Esophagus muscularis mucosa (tissue), 4 donors: ENCODE measurements at regions not wholly inside any gene's neighbourhood (a gene's known extent, or its start where the extent isn't known, plus 50 kb on each side); places are given as distances from the start of the nearest gene placed in this dataset.
"Not testable (repeated sequence)": the region's sequence is repeated elsewhere in the genome, so short reads cannot be mapped to it uniquely, and the experiment has no call there.

Source experiments
- DNase-seq: peaks from one replicate; pipeline ENCODE4 v3.0.0-alpha.2; 2017; ENCODE audit errors: extremely low spot score
- H3K27ac ChIP-seq, 4 donors: fragments of 200-600 bp; sonication (generic); replicated peaks in 1 of 4; 1 replicate in 3 of 4; 2 replicates in 1 of 4; pipeline ENCODE4 v1.5.1; 2016 to 2019; ENCODE audit warnings: mild to moderate bottlenecking in 1 of 4
- H3K27me3 ChIP-seq, 4 donors: fragments of 200-600 bp; sonication (generic); one replicate each; pipeline versions ENCODE4 v1.5.1 to v1.6.0; 2016 to 2019
- H3K36me3 ChIP-seq, 4 donors: fragments of 200-600 bp; sonication (generic); one replicate each; pipeline ENCODE4 v1.5.1; 2016 to 2019
- H3K4me1 ChIP-seq, 4 donors: fragments of 200-600 bp; sonication (generic); one replicate each; pipeline ENCODE4 v1.5.1; 2016 to 2019
- H3K4me3 ChIP-seq, 4 donors: fragments of 200-600 bp; sonication (generic); 1 replicate in 2 of 4; 2 replicates in 2 of 4; pipeline ENCODE4 v1.5.1; 2016 to 2019; ENCODE audit warnings: mild to moderate bottlenecking in 4 of 4, moderate library complexity in 1 of 4
- H3K9me3 ChIP-seq, 4 donors: fragments of 200-600 bp; sonication (generic); 1 replicate in 3 of 4; 2 replicates in 1 of 4; pipeline ENCODE4 v1.5.1; 2016 to 2019
- EP300 ChIP-seq: sonication (generic); formaldehyde crosslinking; IDR thresholded peaks from one replicate; pipeline ENCODE4 v1.6.1; 2017; ENCODE audit warnings: antibody characterized with exemption
- POLR2A ChIP-seq: fragments of 450-650 bp; IDR thresholded peaks from one replicate; pipeline ENCODE4 v1.6.1; 2017; ENCODE audit warnings: antibody characterized with exemption, moderate library complexity, mild to moderate bottlenecking, low read depth
- POLR2AphosphoS5 ChIP-seq, 2 donors: sonication (generic); formaldehyde crosslinking; IDR thresholded peaks; one replicate each; pipeline ENCODE4 v1.6.1; 2017; ENCODE audit warnings: antibody characterized with exemption in 2 of 2
- WGBS: methylation state at CpG from one replicate; pipeline ENCODE4 v1.1.5; 2018; 5-methylcytosine and 5-hydroxymethylcytosine counted together
- intact Hi-C: fragments of 100-400 bp; cut with DNase I; formaldehyde crosslinking; loops from one replicate; pipeline ENCODE4 v1.15.1; 2023
- TF ChIP-seq, protein P1 (sequence below), 3 experiments: fragments of 200-600 bp in 2 of 3; fragments of 450-650 bp in 1 of 3; sonication (generic) in 2 of 3; IDR thresholded peaks; one replicate each; pipeline ENCODE4 v1.5.1; 2017 to 2019; ENCODE audit warnings: antibody characterized with exemption in 3 of 3, mild to moderate bottlenecking in 2 of 3, moderate library complexity in 1 of 3

DNA sequence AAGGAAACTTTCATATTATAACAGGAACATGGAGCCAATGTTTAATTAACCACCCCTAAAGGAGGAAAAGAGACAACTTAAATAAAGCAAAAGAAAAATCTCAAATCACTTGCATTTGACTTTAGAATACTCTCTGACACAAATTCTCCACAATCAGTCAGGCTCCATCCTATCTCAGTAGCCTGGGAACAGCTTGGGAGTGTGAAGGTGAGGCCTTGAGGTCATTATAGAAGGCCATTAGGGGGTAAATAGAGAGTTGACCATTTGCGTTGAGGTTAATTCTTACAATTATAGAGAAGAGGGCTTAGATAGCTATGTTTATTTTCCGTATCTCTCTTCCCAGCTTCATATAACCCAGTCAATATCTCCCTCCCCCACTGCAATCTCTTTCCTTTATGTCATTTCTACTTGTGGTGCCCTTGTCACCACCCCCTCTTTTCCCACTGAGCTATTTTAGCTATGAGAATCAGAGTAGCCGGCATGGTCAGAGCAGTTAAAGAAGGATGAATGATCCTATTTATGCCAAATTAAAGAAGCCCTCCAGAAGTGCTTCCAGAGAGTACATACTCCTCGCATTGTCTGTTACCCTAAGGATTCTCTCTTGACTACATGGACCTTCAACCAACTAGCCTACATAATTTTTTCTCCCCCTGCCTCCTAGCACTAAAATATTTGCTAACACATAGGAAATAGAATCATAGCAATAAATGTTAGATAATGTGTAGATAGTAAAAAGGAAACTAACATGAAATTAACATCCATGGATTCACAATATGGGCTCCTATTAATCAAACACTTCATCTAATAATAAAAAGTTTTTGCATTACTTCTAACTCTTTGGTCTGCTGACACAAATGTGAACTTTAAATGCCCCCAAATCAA, 135.2 kb upstream of the KRR1 start:
- TF ChIP-seq, protein P1, sequence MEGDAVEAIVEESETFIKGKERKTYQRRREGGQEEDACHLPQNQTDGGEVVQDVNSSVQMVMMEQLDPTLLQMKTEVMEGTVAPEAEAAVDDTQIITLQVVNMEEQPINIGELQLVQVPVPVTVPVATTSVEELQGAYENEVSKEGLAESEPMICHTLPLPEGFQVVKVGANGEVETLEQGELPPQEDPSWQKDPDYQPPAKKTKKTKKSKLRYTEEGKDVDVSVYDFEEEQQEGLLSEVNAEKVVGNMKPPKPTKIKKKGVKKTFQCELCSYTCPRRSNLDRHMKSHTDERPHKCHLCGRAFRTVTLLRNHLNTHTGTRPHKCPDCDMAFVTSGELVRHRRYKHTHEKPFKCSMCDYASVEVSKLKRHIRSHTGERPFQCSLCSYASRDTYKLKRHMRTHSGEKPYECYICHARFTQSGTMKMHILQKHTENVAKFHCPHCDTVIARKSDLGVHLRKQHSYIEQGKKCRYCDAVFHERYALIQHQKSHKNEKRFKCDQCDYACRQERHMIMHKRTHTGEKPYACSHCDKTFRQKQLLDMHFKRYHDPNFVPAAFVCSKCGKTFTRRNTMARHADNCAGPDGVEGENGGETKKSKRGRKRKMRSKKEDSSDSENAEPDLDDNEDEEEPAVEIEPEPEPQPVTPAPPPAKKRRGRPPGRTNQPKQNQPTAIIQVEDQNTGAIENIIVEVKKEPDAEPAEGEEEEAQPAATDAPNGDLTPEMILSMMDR (IDR thresholded peaks at IDR 0.05), result no peak
- no peak for TF ChIP-seq POLR2AphosphoS5 (IDR thresholded peaks at IDR 0.05)
- no peak for TF ChIP-seq POLR2A
- TF ChIP-seq EP300, result no peak
- Histone ChIP-seq H3K4me3 (no peak overlapping the region), H3K27ac (no peak overlapping the region), H3K4me1 (no peaks in the 10 kb centered on the region), H3K9me3 (no peaks in the 10 kb centered on the region), H3K36me3 (no peaks in the 10 kb centered on the region), H3K27me3 (no peaks in the 10 kb centered on the region)
- no peak for DNase-seq
- WGBS, result 84% methylated on average over 4 of the region's 4 CpGs
- intact Hi-C loops, result no loop called here

DNA sequence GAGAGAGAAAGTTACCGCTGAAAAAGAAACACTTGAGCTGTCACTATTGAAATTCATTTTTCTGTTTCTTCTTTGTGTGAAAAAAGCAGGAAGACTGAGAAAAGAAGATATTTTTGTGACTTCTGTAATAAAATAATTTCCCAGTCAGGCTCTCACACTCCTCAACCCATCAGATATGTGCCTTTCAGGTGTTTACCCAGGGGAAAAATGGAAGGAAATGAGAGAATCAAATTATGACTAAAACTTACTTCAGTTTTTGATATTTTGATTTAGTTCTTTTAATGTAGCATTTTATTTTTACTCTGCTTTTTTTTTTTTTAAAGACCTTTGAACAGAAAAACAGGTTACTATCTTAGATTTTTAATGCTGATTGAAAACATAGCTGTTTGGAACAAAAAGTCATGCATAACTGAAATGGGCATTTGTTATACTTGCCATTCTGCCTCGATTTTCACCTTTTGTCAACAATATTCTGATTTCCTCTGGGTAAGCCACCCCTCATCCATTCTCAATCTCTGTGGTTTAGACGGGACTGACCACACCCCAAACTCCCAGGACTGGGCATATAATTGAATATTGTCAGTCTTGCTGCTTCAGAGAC, 133.2 kb upstream of the KRR1 start:
- intact Hi-C loops, result no loop called here
- DNase-seq, result no peak
- no peaks in the 10 kb centered on the region for H3K4me1 ChIP-seq
- H3K27me3 ChIP-seq, result no peaks in the 10 kb centered on the region
- WGBS, result 86% methylated on average over 3 of the region's 3 CpGs
- no peaks in the 10 kb centered on the region for H3K9me3 ChIP-seq
- TF ChIP-seq EP300 (no peak), POLR2A (no peak), POLR2AphosphoS5 (IDR thresholded peaks at IDR 0.05) (no peak)
- TF ChIP-seq, protein P1 (IDR thresholded peaks at IDR 0.05), result no peak
- no peaks in the 10 kb centered on the region for H3K36me3 ChIP-seq
- no peak overlapping the region for H3K4me3 ChIP-seq
- H3K27ac ChIP-seq, result no peak overlapping the region

DNA sequence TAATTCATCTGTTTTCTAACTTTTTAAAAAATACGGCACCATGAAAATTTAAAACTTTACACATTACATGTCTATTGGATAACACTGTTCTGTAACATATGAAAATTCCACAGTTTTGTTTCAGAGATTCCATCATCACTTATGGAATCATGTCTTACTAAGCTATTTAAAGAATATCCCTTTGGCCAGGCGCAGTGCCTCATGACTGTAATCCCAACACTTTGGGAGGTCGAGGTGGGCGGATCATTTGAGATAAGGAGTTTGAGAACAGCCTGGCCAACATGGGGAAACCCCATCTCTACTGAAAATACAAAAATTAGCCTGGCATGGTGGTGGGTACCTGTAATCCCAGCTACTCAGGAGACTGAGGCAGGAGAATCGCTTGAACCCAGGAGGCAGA, 131.7 kb upstream of the KRR1 start:
- H3K27me3 ChIP-seq, intact Hi-C loops, H3K36me3 ChIP-seq, H3K4me3 ChIP-seq, H3K4me1 ChIP-seq, DNase-seq, H3K9me3 ChIP-seq, H3K27ac ChIP-seq: not testable (repeated sequence)
- 93% methylated on average over 5 of the region's 5 CpGs for WGBS

DNA sequence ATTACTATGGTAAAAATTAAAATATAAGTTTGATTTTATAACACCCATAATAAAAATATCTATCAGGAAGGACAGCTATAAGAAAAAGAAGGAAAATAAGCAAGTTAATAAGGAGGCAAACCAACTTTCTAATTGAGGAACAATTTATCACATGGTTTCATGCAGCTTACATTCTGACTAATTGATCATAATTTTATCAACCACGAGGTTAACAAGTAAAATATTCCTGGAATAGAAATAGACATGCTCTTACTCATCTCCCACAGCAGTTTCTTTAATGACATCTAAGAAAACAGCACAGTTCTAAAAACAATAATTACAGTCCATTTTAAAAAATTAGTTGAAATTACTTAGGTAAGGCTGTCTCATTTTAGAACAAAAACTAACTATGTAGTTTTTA, 130.8 kb upstream of the KRR1 start:
- no peaks in the 10 kb centered on the region for H3K27me3 ChIP-seq
- H3K27ac ChIP-seq, result no peak overlapping the region
- TF ChIP-seq POLR2AphosphoS5 (IDR thresholded peaks at IDR 0.05) (no peak), EP300 (no peak)
- DNase-seq, result no peak
- intact Hi-C loops, result no loop called here
- no peaks in the 10 kb centered on the region for H3K4me1 ChIP-seq
- no peak overlapping the region for H3K4me3 ChIP-seq
- 34% methylated on average over 1 of the region's 1 CpG for WGBS
- no peaks in the 10 kb centered on the region for H3K36me3 ChIP-seq
- no peaks in the 10 kb centered on the region for H3K9me3 ChIP-seq

DNA sequence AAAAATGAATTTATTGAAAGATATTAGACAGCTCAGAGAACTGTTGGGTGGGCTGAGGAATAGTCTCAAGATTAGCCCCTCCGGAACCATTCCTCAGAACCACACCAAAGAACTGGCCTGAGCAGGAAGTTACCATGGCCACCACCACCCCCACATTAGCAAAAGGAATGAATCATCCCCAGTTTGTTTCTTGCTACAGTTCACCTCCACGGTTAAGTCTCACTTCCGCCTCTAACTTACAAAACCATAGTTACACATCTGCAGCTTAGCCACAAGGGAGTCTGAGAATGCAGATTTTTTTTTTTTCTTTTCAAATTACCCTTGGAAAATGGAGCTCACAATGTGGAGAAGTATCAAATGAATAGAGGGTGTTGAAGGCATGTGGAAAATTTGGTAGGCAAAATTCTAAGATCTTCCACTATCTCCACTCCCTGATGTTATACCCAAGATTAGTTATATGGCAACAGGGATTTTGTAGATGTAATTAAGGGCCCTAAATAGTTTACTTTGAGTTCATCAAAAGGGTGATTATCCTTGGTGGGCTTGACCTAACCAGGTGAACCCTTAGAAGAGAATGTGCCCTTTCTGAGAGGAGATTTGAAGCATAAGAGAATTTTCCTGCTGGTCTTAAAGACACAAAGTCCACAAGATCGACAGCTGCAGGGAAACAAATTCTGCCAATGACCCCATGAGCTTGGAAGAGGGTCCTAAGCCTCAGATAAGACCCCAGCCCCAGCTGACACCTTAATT, 129.8 kb upstream of the KRR1 start:
- Histone ChIP-seq H3K27me3 (no peaks in the 10 kb centered on the region), H3K27ac (no peak overlapping the region), H3K4me3 (no peak overlapping the region), H3K36me3 (no peaks in the 10 kb centered on the region), H3K9me3 (no peaks in the 10 kb centered on the region), H3K4me1 (no peaks in the 10 kb centered on the region)
- intact Hi-C loops, result no loop called here
- WGBS, result 68% methylated on average over 4 of the region's 4 CpGs
- TF ChIP-seq EP300 (no peak), POLR2AphosphoS5 (IDR thresholded peaks at IDR 0.05) (no peak), POLR2A (no peak)
- TF ChIP-seq, protein P1 (IDR thresholded peaks at IDR 0.05), result no peak
- no peak for DNase-seq
